GM19328 (cell line): ENCODE measurements at regions not wholly inside any gene's neighbourhood (a gene's known extent, or its start where the extent isn't known, plus 50 kb on each side); places are given as distances from the start of the nearest gene placed in this dataset.
A peak's percentile ranks its signal among the peaks of the same experiment; 100 is the strongest.
"Not testable (repeated sequence)": the region's sequence is repeated elsewhere in the genome, so short reads cannot be mapped to it uniquely, and the experiment has no call there.

Source experiments
- ATAC-seq: cut with Tn5 transposase; IDR thresholded peaks from one replicate; pipeline ENCODE4 v1.9.1; 2021; ENCODE audit warnings: mild to moderate bottlenecking, moderate library complexity; ENCODE audit not compliant: unreplicated experiment

- ATAC-seq, result not testable (repeated sequence)
Observed at GRCh38 chr7:135872861-135873260, 104.3 kb downstream of the MTPN start.

GRCh38 chr7:135862586-135863340 lies 114.2 kb upstream of the FAM180A start:
- ATAC-seq, result no peak

- no peak for ATAC-seq
Observed at GRCh38 chr7:135859538-135859937, 110.9 kb upstream of the FAM180A start.

- ATAC-seq, result no peak
Observed at GRCh38 chr7:135858851-135859250, 110.2 kb upstream of the FAM180A start.

GRCh38 chr7:135858379-135858778 lies 109.8 kb upstream of the FAM180A start:
- no peak for ATAC-seq

GRCh38 chr7:135857519-135858274 lies 109.1 kb upstream of the FAM180A start:
- ATAC-seq, result no peak

GRCh38 chr7:135856356-135857144 lies 107.9 kb upstream of the FAM180A start:
- no peak for ATAC-seq

GRCh38 chr7:135855846-135856245 lies 107.2 kb upstream of the FAM180A start:
- no peak for ATAC-seq

- no peak for ATAC-seq
Observed at GRCh38 chr7:135853499-135853898, 104.9 kb upstream of the FAM180A start.

GRCh38 chr7:135853008-135853407 lies 104.4 kb upstream of the FAM180A start:
- ATAC-seq, result no peak

GRCh38 chr7:135847242-135847641 lies 98.6 kb upstream of the FAM180A start:
- ATAC-seq, result no peak

GRCh38 chr7:135846339-135846738 lies 97.7 kb upstream of the FAM180A start:
- ATAC-seq, result no peak

- no peak for ATAC-seq
Observed at GRCh38 chr7:135845415-135846075, 96.9 kb upstream of the FAM180A start.

GRCh38 chr7:135844903-135845302 lies 96.3 kb upstream of the FAM180A start:
- no peak for ATAC-seq

- peak; percentile 93 for ATAC-seq
Observed at GRCh38 chr7:135843214-135843613, 94.6 kb upstream of the FAM180A start.

- no peak for ATAC-seq
Observed at GRCh38 chr7:135842446-135843179, 94.0 kb upstream of the FAM180A start.

GRCh38 chr7:135840591-135840990 lies 92.0 kb upstream of the FAM180A start:
- ATAC-seq, result no peak

- ATAC-seq, result no peak
Observed at GRCh38 chr7:135837675-135838074, 89.1 kb upstream of the FAM180A start.

GRCh38 chr7:135834266-135834665 lies 85.7 kb upstream of the FAM180A start:
- ATAC-seq, result no peak

- ATAC-seq, result no peak
Observed at GRCh38 chr7:135833642-135834041, 85.0 kb upstream of the FAM180A start.
